K562 (cell line): ENCODE measurements at regions not wholly inside any gene's neighbourhood (a gene's known extent, or its start where the extent isn't known, plus 50 kb on each side); places are given as distances from the start of the nearest gene placed in this dataset.

Experiments
- ATAC-seq: fragments of 200-7000 bp; cut with Tn5 transposase; 3 replicates; pipeline ENCODE4 v1.9.1; 2020; ENCODE audit warnings: moderate library complexity
- BruUV-seq: library from RNA; stranded (reverse); fragments of 400-500 nt; replicated peaks from 2 replicates; lab custom pipeline; 2021; lab: Mats Ljungman, UMichigan
- CTCF ChIA-PET: fragments of 300-600 bp; formaldehyde crosslinking; extraction: SDS; loops from one replicate; lab custom pipeline; 2021; ENCODE audit warnings: low intra/inter-chr PET ratio; lab: Yijun Ruan, JAX
- POLR2A ChIA-PET: fragments of 300-600, 350-650 bp; sonication (Branson Sonifier 250); formaldehyde crosslinking; extraction: SDS; loops from one replicate; lab custom pipeline; 2021; ENCODE audit warnings: antibody characterized with exemption, inconsistent platforms; lab: Yijun Ruan, JAX
- DNase-seq, 4 experiments: peaks; one replicate each; pipeline versions ENCODE4 v3.0.0 to v3.0.0-alpha.2; 2011 to 2018; ENCODE audit warnings: low spot score in 3 of 4, mixed read lengths in 3 of 4; ENCODE audit errors: extremely low read depth in 1 of 4
- FAIRE-seq: peaks from 2 replicates; lab custom pipeline; 2011; peaks lifted over from hg19 to GRCh38; lab: Jason Lieb, UNC
- H2AFZ ChIP-seq: 2 replicates; pipeline ENCODE4 v1.6.0; 2011; ENCODE audit warnings: low read depth, low read length, control low read depth, inconsistent platforms
- H3K27ac ChIP-seq: fragments of 200-600 bp; 3 replicates; pipeline ENCODE4 v1.8.0; 2011; ENCODE audit warnings: low read depth, mild to moderate bottlenecking, control low read depth, inconsistent platforms, low read length, moderate library complexity, mixed read lengths; ENCODE audit errors: extremely low read depth
- H3K27me3 ChIP-seq, 2 experiments: fragments of 300-600 bp in 1 of 2; 2 replicates in 1 of 2; 3 replicates in 1 of 2; pipeline versions ENCODE4 v1.6.0 to v1.8.0; 2011; ENCODE audit warnings: inconsistent platforms in 2 of 2, low read length in 2 of 2, mild to moderate bottlenecking in 1 of 2, mixed read lengths in 1 of 2, moderate library complexity in 1 of 2; ENCODE audit not compliant: control insufficient read depth in 2 of 2, insufficient read depth in 2 of 2
- H3K36me3 ChIP-seq: fragments of 300-600 bp; 3 replicates; pipeline ENCODE4 v1.8.0; 2011; ENCODE audit warnings: mild to moderate bottlenecking, low read length, inconsistent platforms; ENCODE audit not compliant: control insufficient read depth, insufficient read depth
- H3K4me1 ChIP-seq, 2 experiments: fragments of 200-600 bp in 1 of 2; replicated peaks in 1 of 2; 2 replicates in 1 of 2; 3 replicates in 1 of 2; pipeline versions ENCODE4 v1.5.1 to v1.8.0; 2011; ENCODE audit warnings: inconsistent platforms in 2 of 2, low read length in 2 of 2, mild to moderate bottlenecking in 1 of 2, mixed read lengths in 1 of 2, moderate library complexity in 1 of 2; ENCODE audit not compliant: control insufficient read depth in 2 of 2, insufficient read depth in 2 of 2
- H3K4me2 ChIP-seq: 2 replicates; pipeline ENCODE4 v1.6.1; 2011; ENCODE audit warnings: low read length, control low read depth, inconsistent platforms, mixed read lengths; ENCODE audit not compliant: insufficient read depth
- H3K4me3 ChIP-seq: fragments of 200-600 bp; sonication (generic), shearing (Covaris generic); 2 replicates; pipeline ENCODE4 v1.5.1; 2016; ENCODE audit warnings: control low read depth, inconsistent platforms
- H3K79me2 ChIP-seq: fragments of 200-600 bp; 3 replicates; pipeline ENCODE4 v1.8.0; 2011; ENCODE audit warnings: low read length, inconsistent platforms; ENCODE audit not compliant: control insufficient read depth, insufficient read depth
- H3K9ac ChIP-seq, 2 experiments: 2 replicates each; pipeline versions ENCODE4 v1.6.0 to v1.6.1; 2011; ENCODE audit warnings: low read depth in 2 of 2, low read length in 2 of 2, control low read depth in 1 of 2, inconsistent platforms in 1 of 2, mild to moderate bottlenecking in 1 of 2, mixed read lengths in 1 of 2; ENCODE audit not compliant: insufficient read depth in 1 of 2
- H3K9me1 ChIP-seq: one replicate; pipeline ENCODE4 v1.6.0; 2011; ENCODE audit warnings: inconsistent platforms, mild to moderate bottlenecking, low read length, moderate library complexity; ENCODE audit not compliant: control insufficient read depth, insufficient read depth
- H3K9me3 ChIP-seq: replicated peaks from 2 replicates; pipeline ENCODE4 v1.5.1; 2011; ENCODE audit warnings: low read depth, low read length, inconsistent platforms; ENCODE audit not compliant: control insufficient read depth, insufficient read depth
- H4K20me1 ChIP-seq: replicated peaks from 2 replicates; pipeline ENCODE4 v1.6.1; 2011; ENCODE audit warnings: low read length, inconsistent platforms, mixed read lengths; ENCODE audit not compliant: control insufficient read depth, insufficient read depth
- DEAF1 ChIP-seq: fragments of 450-650 bp; formaldehyde crosslinking; IDR thresholded peaks from 2 replicates; pipeline ENCODE4 v1.4.0; 2020; ENCODE audit warnings: mild to moderate bottlenecking, moderate library complexity
- HIVEP1 ChIP-seq: fragments of 250-450 bp; sonication (Bioruptor Pico); IDR thresholded peaks from 2 replicates; pipeline ENCODE4 v1.4.0; 2020; ENCODE audit warnings: mild to moderate bottlenecking
- RAD21 ChIP-seq, 2 experiments: fragments of 250-450 bp in 1 of 2; fragments of 450-650 bp in 1 of 2; sonication (Bioruptor Pico) in 1 of 2; formaldehyde crosslinking in 1 of 2; IDR thresholded peaks in 1 of 2; conservative IDR thresholded peaks in 1 of 2; 2 replicates each; pipeline versions ENCODE4 v1.4.0 to v1.8.0; 2020 to 2022; ENCODE audit warnings: mild to moderate bottlenecking in 2 of 2, moderate library complexity in 1 of 2
- SFPQ ChIP-seq: fragments of 200-400 bp; formaldehyde crosslinking; IDR thresholded peaks from 2 replicates; pipeline ENCODE4 v1.6.1; 2017; ENCODE audit warnings: mild to moderate bottlenecking, low read depth, low read length, moderate library complexity
- SRF ChIP-seq, 2 experiments: fragments of 250-450, 450-650 bp in 1 of 2; sonication (Bioruptor Pico) in 1 of 2; sonication (generic) in 1 of 2; formaldehyde crosslinking; IDR thresholded peaks; 2 replicates each; pipeline versions ENCODE4 v1.5.0 to v1.5.1; 2020 to 2022; ENCODE audit warnings: mild to moderate bottlenecking in 1 of 2, missing genetic modification reagents in 1 of 2
- ZNF224 ChIP-seq: sonication (generic); formaldehyde crosslinking; IDR thresholded peaks from 2 replicates; pipeline ENCODE4 v1.8.0; 2022; ENCODE audit warnings: mild to moderate bottlenecking, missing genetic modification reagents
- ZNF445 ChIP-seq: fragments of 250-450 bp; sonication (Bioruptor Pico); IDR thresholded peaks from 2 replicates; pipeline ENCODE4 v1.4.0; 2020; ENCODE audit warnings: low read depth, mild to moderate bottlenecking, moderate library complexity
- WGBS: fragments of 100-300 bp; shearing (Covaris generic); methylation state at CpG from one replicate; pipeline ENCODE4 v1.1.6; 2016; ENCODE audit warnings: low coverage, mixed read lengths; ENCODE audit not compliant: insufficient coverage; ENCODE audit errors: missing lambda C conversion rate; 5-methylcytosine and 5-hydroxymethylcytosine counted together
- in situ Hi-C: fragments of 300-500 bp; cut with MboI; formaldehyde crosslinking; loops from 4 replicates; pipeline ENCODE4 v1.15.0; 2018; ENCODE audit warnings: inconsistent platforms, mixed read lengths
- intact Hi-C: fragments of 100-400 bp; cut with micrococcal nuclease; formaldehyde crosslinking; loops from 2 replicates; pipeline ENCODE4 v1.14.2; 2022
- TF ChIP-seq, protein P1 (sequence below), 2 experiments: fragments of 450-650 bp; formaldehyde crosslinking in 1 of 2; IDR thresholded peaks; 2 replicates each; pipeline versions ENCODE4 v1.4.0 to v1.6.1; 2014 to 2020; ENCODE audit warnings: mild to moderate bottlenecking in 2 of 2, borderline replicate concordance in 1 of 2, low read depth in 1 of 2

DNA sequence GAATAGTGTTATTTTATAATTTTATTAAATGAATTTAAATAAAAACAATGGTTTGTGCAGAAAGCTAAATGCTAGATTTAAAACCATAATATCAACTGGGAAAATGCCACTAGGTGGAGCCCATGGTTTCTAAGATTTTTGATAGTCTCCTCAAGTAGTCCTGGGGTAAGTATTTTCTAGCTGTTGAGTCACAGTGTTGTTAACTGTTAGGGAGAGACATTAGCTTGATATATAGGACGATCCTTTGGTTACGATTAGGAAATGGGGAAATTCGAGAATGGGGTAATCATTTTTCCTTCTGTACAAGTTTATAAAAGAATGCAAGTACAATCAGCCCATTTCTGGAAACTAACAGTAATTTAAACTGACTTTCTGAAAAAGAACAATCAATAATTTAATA is 378.4 kb downstream of the ANKRD50 start:
- no peak overlapping the region for H3K9ac ChIP-seq
- no peaks in the 10 kb centered on the region for H3K9me1 ChIP-seq
- no peak overlapping the region for H3K27ac ChIP-seq
- H3K79me2 ChIP-seq = no peaks in the 10 kb centered on the region
- H4K20me1 ChIP-seq = no peaks in the 10 kb centered on the region
- no peaks in the 10 kb centered on the region for H3K36me3 ChIP-seq
- H3K4me2 ChIP-seq = no peak overlapping the region
- ChIA-PET POLR2A (no interaction called here), CTCF (interaction anchor here (0.6 to 1.9 kb wide), 2 partner anchors 910 to 950 kb away, joined by 3 to 9 read pairs; no protein-coding TSS in a partner anchor)
- no peak overlapping the region for H2AFZ ChIP-seq
- H3K4me1 ChIP-seq = peaks cover 0 to 5% of the 10 kb centered on the region in 2 experiments; a peak in 1 of 5 replicates
- H3K9me3 ChIP-seq = no peaks in the 10 kb centered on the region
- FAIRE-seq (peak; percentile 52), DNase-seq (peak; percentile 8 to 57 (median 10)), ATAC-seq (peak; percentile 84)
- BruUV-seq = no TSS peak
- intact Hi-C loops (loop anchor here (1.0 to 10.0 kb wide), 3 partner anchors 381 to 949 kb away; partner anchors contain the start of gene ANKRD50), in situ Hi-C loops (loop anchor here (25.0 kb wide), 1 partner anchor 953 kb away; no protein-coding TSS in a partner anchor)
- WGBS = 3% methylated on average over 3 of the region's 3 CpGs
- H3K4me3 ChIP-seq = no peak overlapping the region
- no peaks in the 10 kb centered on the region for H3K27me3 ChIP-seq
- TF ChIP-seq RAD21 (CRISPR knock-in tag; conservative IDR thresholded peaks at IDR 0.05 in 1 of 2, IDR thresholded peaks at IDR 0.05 in 1 of 2) (peak; percentile 70 to 83), SRF (CRISPR knock-in tag; IDR thresholded peaks at IDR 0.05) (no peak), ZNF445 (CRISPR knock-in tag) (no peak), DEAF1 (CRISPR knock-in tag) (peak; percentile 60; the same call in 1 of the 2 replicates), SFPQ (no peak), HIVEP1 (CRISPR knock-in tag) (no peak), ZNF224 (CRISPR knock-in tag) (no peak)
- TF ChIP-seq, protein P1, sequence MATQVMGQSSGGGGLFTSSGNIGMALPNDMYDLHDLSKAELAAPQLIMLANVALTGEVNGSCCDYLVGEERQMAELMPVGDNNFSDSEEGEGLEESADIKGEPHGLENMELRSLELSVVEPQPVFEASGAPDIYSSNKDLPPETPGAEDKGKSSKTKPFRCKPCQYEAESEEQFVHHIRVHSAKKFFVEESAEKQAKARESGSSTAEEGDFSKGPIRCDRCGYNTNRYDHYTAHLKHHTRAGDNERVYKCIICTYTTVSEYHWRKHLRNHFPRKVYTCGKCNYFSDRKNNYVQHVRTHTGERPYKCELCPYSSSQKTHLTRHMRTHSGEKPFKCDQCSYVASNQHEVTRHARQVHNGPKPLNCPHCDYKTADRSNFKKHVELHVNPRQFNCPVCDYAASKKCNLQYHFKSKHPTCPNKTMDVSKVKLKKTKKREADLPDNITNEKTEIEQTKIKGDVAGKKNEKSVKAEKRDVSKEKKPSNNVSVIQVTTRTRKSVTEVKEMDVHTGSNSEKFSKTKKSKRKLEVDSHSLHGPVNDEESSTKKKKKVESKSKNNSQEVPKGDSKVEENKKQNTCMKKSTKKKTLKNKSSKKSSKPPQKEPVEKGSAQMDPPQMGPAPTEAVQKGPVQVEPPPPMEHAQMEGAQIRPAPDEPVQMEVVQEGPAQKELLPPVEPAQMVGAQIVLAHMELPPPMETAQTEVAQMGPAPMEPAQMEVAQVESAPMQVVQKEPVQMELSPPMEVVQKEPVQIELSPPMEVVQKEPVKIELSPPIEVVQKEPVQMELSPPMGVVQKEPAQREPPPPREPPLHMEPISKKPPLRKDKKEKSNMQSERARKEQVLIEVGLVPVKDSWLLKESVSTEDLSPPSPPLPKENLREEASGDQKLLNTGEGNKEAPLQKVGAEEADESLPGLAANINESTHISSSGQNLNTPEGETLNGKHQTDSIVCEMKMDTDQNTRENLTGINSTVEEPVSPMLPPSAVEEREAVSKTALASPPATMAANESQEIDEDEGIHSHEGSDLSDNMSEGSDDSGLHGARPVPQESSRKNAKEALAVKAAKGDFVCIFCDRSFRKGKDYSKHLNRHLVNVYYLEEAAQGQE (IDR thresholded peaks at IDR 0.05; ENCODE audit: borderline replicate concordance) = peak; percentile 63; the same call in 1 of the 2 replicates
- TF ChIP-seq, protein P1 (CRISPR knock-in tag; IDR thresholded peaks at IDR 0.05; ENCODE audit: low read depth) = no peak
